ENCODE measurements at regions not wholly inside any gene's neighbourhood (a gene's known extent, or its start where the extent isn't known, plus 50 kb on each side); places are given as distances from the start of the nearest gene placed in this dataset.
"Not testable (repeated sequence)": the region's sequence is repeated elsewhere in the genome, so short reads cannot be mapped to it uniquely, and the experiment has no call there.

DNA sequence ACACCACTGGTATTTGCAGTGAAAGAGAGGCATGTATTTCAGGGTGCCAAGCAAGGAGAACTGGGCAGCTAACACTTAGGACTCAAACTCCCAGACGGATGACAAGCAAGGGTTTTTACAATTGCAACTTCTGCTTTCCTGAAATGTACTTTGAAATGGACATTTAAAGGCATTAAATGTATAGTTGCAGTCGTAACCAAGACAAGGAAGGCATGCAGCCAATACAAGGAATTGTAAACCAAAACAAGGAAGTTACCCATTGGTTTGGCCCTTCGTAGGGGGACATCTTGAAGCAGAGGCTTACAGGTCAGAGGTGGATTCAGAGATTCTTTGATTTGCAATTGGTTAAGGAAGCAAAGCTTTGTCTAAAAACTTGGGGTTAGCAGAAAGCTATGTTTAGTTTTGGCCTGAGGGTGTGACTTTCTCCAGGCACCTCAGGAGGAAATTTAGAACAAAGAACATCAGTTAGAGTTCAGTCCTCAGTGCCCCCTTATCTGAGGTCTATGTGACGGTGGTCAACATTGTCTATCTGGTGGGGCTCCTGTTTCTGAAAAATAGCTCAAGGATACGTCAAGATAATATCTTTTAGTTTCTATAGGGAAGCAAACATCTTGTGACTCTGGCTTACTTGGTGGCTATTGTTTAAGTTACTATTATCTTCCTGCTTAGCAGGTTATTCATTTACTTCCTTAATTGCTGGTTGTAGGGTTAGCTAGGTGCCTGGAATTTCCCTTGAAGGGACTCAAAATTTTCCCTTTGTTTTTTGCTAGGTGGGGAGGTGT is 266.0 kb downstream of the CD83 start:
- no peak for DNase-seq (ENCODE audit: extremely low spot score in 2 of 2)
- Histone ChIP-seq H3K27ac (no peak overlapping the region), H3K4me3 (no peak overlapping the region), H3K9me3 (no peaks in the 10 kb centered on the region), H3K4me1 (no peaks in the 10 kb centered on the region), H3K27me3 (no peaks in the 10 kb centered on the region), H3K36me3 (no peaks in the 10 kb centered on the region)
- intact Hi-C loops (cut with DNase I): no loop called here
- no peak for TF ChIP-seq POLR2A (IDR thresholded peaks at IDR 0.05)

- H3K4me3 ChIP-seq: no peak overlapping the region
- DNase-seq (ENCODE audit: extremely low spot score in 2 of 2): no peak
- no peaks in the 10 kb centered on the region for H3K27me3 ChIP-seq
- intact Hi-C loops (cut with DNase I): no loop called here
- H3K4me1 ChIP-seq: no peaks in the 10 kb centered on the region
- TF ChIP-seq POLR2AphosphoS5 (IDR thresholded peaks at IDR 0.05; ENCODE audit: insufficient read depth in 1 of 2, low read depth in 1 of 2) (no peak), CTCF (IDR thresholded peaks at IDR 0.05) (no peak), POLR2A (IDR thresholded peaks at IDR 0.05) (no peak)
- no peaks in the 10 kb centered on the region for H3K9me3 ChIP-seq
- H3K27ac ChIP-seq: no peak overlapping the region
- no peaks in the 10 kb centered on the region for H3K36me3 ChIP-seq
Measured at GRCh38 chr6:14384175-14384949, 266.8 kb downstream of the CD83 start.

- intact Hi-C loops (cut with DNase I): no loop called here
- no peaks in the 10 kb centered on the region for H3K27me3 ChIP-seq
- no peaks in the 10 kb centered on the region for H3K4me1 ChIP-seq
- TF ChIP-seq CTCF (IDR thresholded peaks at IDR 0.05): no peak
- TF ChIP-seq POLR2A (IDR thresholded peaks at IDR 0.05): no peak
- TF ChIP-seq POLR2AphosphoS5 (IDR thresholded peaks at IDR 0.05; ENCODE audit: insufficient read depth in 1 of 2, low read depth in 1 of 2): no peak
- no peaks in the 10 kb centered on the region for H3K36me3 ChIP-seq
- no peaks in the 10 kb centered on the region for H3K9me3 ChIP-seq
- H3K27ac ChIP-seq: no peak overlapping the region
- no peak for DNase-seq (ENCODE audit: extremely low spot score in 2 of 2)
- H3K4me3 ChIP-seq: no peak overlapping the region
Measured at GRCh38 chr6:14386263-14386662, 268.7 kb downstream of the CD83 start.

DNA sequence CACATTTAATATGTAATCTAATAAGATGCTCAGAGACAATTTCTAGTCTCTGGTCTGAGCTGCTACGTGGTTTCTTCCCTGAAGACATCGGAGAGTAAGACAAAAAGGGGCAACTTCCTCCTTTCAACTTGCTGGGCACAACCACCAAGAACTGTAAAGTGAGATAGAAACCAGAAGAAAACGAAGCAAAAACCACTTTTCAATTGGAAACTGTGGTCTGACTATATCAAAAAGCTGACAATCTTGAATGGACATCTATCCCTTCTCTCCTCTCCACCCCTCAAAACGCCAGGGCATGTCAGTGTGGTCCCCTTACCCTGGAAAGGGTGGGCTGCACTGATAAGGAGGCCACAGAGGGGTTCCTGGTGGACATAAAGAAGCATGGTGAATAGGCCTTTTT is 269.1 kb downstream of the CD83 start:
- H3K36me3 ChIP-seq: no peaks in the 10 kb centered on the region
- DNase-seq (ENCODE audit: extremely low spot score in 2 of 2): no peak
- no peaks in the 10 kb centered on the region for H3K9me3 ChIP-seq
- no peak for TF ChIP-seq CTCF (IDR thresholded peaks at IDR 0.05)
- no peak for TF ChIP-seq POLR2A (IDR thresholded peaks at IDR 0.05)
- TF ChIP-seq POLR2AphosphoS5 (IDR thresholded peaks at IDR 0.05; ENCODE audit: insufficient read depth in 1 of 2, low read depth in 1 of 2): no peak
- no peaks in the 10 kb centered on the region for H3K4me1 ChIP-seq
- H3K27me3 ChIP-seq: no peaks in the 10 kb centered on the region
- H3K27ac ChIP-seq: no peak overlapping the region
- no peak overlapping the region for H3K4me3 ChIP-seq
- intact Hi-C loops (cut with DNase I): no loop called here

- intact Hi-C loops (cut with DNase I): no loop called here
- H3K9me3 ChIP-seq: no peaks in the 10 kb centered on the region
Measured at GRCh38 chr6:14388371-14388770, 270.8 kb downstream of the CD83 start.

DNA sequence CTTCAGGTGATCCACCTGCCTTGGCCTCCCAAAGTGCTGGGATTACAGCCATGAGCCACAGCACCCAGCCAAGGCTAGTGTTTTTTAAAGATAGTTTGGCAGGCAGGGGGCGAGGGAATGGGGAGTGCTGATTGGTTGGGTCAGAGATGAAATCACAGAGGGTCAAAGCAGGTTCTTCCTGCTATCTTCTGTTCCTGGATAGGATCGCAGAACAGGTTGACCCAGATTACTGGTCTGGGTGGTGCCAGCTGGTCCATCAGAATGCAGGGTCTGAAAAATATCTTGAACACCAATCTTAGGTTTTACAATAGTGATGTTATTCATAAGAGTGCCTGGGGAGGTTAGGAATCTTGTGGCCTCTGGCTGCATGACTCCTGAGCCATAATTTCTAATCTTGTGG is 272.2 kb downstream of the CD83 start:
- intact Hi-C loops (cut with DNase I); H3K4me3 ChIP-seq; H3K27me3 ChIP-seq; DNase-seq (ENCODE audit: extremely low spot score in 2 of 2); H3K27ac ChIP-seq; H3K36me3 ChIP-seq; H3K9me3 ChIP-seq; H3K4me1 ChIP-seq: not testable (repeated sequence)

More at GRCh38 chr6:14388371-14388770, 270.8 kb downstream of the CD83 start:
- Histone ChIP-seq H3K4me3 (no peak overlapping the region), H3K27ac (no peak overlapping the region), H3K36me3 (no peaks in the 10 kb centered on the region), H3K4me1 (no peaks in the 10 kb centered on the region), H3K27me3 (no peaks in the 10 kb centered on the region)
- no peak for DNase-seq (ENCODE audit: extremely low spot score in 2 of 2)
- no peak for TF ChIP-seq CTCF (IDR thresholded peaks at IDR 0.05)
- TF ChIP-seq POLR2AphosphoS5 (IDR thresholded peaks at IDR 0.05; ENCODE audit: insufficient read depth in 1 of 2, low read depth in 1 of 2): no peak
- no peak for TF ChIP-seq POLR2A (IDR thresholded peaks at IDR 0.05)
